Duodenal mucosa (tissue), 2 donors: ENCODE measurements at regions not wholly inside any gene's neighbourhood (a gene's known extent, or its start where the extent isn't known, plus 50 kb on each side); places are given as distances from the start of the nearest gene placed in this dataset.

Experiments used
- H3K27ac ChIP-seq: one replicate; pipeline ENCODE4 v1.7.0; 2013; ENCODE audit warnings: low read depth, low read length
- H3K27me3 ChIP-seq, 2 donors: one replicate each; pipeline ENCODE4 v1.7.0; 2013; ENCODE audit warnings: low read length in 2 of 2, control low read depth in 1 of 2; ENCODE audit not compliant: insufficient read depth in 2 of 2, control insufficient read depth in 1 of 2
- H3K36me3 ChIP-seq, 2 donors: one replicate each; pipeline ENCODE4 v1.7.0; 2013; ENCODE audit warnings: low read length in 2 of 2, control low read depth in 1 of 2; ENCODE audit not compliant: insufficient read depth in 2 of 2, control insufficient read depth in 1 of 2
- H3K4me1 ChIP-seq, 2 donors: one replicate each; pipeline ENCODE4 v1.7.0; 2013; ENCODE audit warnings: low read length in 2 of 2, control low read depth in 1 of 2; ENCODE audit not compliant: insufficient read depth in 2 of 2, control insufficient read depth in 1 of 2
- H3K4me3 ChIP-seq, 2 donors: one replicate each; pipeline ENCODE4 v1.7.0; 2013; ENCODE audit warnings: low read length in 2 of 2, low read depth in 1 of 2
- H3K9ac ChIP-seq, 2 donors: one replicate each; pipeline ENCODE4 v1.7.0; 2013; ENCODE audit warnings: low read length in 2 of 2, low read depth in 1 of 2
- H3K9me3 ChIP-seq, 2 donors: one replicate each; pipeline ENCODE4 v1.7.0; 2013; ENCODE audit warnings: low read length in 2 of 2, control low read depth in 1 of 2; ENCODE audit not compliant: control insufficient read depth in 1 of 2

DNA sequence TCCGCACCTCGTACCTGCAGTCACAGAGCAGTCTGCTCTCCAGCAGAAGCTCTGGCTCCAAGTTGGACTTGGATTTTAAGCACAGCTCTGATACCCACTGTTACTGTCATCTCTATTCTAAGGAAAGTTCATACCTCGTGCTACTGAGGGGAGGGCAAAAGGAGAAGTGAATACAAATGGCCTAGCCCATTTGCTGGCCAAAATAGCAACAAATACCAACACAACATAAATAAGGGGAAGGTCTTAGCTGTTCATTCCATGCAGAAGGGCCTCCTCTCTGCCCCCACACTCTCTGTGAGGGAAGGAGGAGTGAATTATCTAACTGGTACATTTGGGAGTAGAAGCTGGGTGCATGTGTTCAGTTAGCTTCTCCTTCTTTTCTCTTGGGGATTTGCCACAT, 739.4 kb upstream of the RAB6C start:
- Histone ChIP-seq H3K4me1 (no peaks in the 10 kb centered on the region), H3K27ac (no peak overlapping the region), H3K36me3 (no peaks in the 10 kb centered on the region), H3K9me3 (no peaks in the 10 kb centered on the region), H3K27me3 (no peaks in the 10 kb centered on the region), H3K4me3 (no peak overlapping the region), H3K9ac (no peak overlapping the region)

DNA sequence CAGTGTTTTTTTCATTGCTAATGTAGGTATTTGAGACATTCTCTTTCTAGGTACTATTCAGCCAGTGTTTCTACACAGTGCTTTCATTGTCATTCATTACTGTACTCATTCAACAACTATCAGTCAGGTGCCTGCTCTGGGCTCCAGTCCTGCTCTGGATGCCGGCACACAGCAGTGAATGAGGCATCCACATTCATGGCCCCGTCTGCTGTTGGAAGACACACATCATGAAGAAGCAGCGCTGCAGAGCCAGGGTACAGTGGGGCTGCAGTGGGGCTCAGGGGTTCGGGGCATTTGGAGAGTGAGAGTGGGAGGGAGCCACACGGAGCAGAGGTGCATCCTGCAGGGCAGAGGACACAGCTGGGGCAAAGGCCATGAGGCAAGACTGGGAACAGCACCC, 737.2 kb upstream of the RAB6C start:
- no peaks in the 10 kb centered on the region for H3K27me3 ChIP-seq
- no peak overlapping the region for H3K27ac ChIP-seq
- H3K4me3 ChIP-seq, result no peak overlapping the region
- no peak overlapping the region for H3K9ac ChIP-seq
- no peaks in the 10 kb centered on the region for H3K4me1 ChIP-seq
- H3K9me3 ChIP-seq, result no peaks in the 10 kb centered on the region
- H3K36me3 ChIP-seq, result no peaks in the 10 kb centered on the region

DNA sequence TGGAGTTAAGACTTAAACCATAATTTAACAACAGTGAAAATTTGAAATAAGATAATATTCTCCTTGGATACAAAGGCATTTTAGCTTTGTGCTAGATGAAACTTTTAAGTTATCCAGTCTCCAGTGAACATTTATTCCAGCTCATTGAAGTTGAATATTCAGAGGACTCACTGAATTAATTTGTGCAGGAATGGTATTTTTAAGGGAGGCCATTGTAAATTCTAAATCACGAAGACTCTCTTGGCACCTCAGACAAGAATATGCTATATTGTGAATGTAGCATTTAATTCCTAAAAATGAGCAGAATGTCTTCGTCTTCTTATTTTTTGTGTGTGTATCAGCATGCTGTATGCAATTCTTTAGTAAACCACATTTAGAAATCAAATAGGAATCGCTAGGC, 731.7 kb upstream of the RAB6C start:
- no peaks in the 10 kb centered on the region for H3K36me3 ChIP-seq
- no peaks in the 10 kb centered on the region for H3K4me1 ChIP-seq
- H3K9ac ChIP-seq, result no peak overlapping the region
- no peak overlapping the region for H3K4me3 ChIP-seq
- no peak overlapping the region for H3K27ac ChIP-seq
- H3K9me3 ChIP-seq, result no peaks in the 10 kb centered on the region
- H3K27me3 ChIP-seq, result no peaks in the 10 kb centered on the region

DNA sequence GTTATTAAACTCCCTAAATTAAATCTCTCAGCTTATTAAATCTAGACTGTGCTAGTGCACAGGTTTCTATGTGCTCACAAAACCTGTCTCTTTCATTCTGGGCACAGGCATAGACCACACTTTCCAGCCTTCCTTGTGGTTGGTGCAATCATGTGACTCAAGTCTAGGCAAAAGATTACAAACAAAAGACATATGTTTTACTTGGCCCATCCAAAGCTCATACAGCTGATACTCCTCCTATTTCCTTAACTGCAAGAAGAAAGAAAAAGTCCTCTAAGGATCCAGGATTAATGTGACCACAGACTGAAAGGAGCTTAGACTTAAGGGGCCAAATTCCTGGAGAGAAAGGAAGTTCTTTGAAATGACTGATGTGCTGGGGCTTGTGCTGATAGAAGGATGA, 731.3 kb upstream of the RAB6C start:
- no peak overlapping the region for H3K4me3 ChIP-seq
- no peaks in the 10 kb centered on the region for H3K27me3 ChIP-seq
- no peaks in the 10 kb centered on the region for H3K36me3 ChIP-seq
- H3K27ac ChIP-seq, result no peak overlapping the region
- H3K4me1 ChIP-seq, result no peaks in the 10 kb centered on the region
- no peak overlapping the region for H3K9ac ChIP-seq
- H3K9me3 ChIP-seq, result no peaks in the 10 kb centered on the region

DNA sequence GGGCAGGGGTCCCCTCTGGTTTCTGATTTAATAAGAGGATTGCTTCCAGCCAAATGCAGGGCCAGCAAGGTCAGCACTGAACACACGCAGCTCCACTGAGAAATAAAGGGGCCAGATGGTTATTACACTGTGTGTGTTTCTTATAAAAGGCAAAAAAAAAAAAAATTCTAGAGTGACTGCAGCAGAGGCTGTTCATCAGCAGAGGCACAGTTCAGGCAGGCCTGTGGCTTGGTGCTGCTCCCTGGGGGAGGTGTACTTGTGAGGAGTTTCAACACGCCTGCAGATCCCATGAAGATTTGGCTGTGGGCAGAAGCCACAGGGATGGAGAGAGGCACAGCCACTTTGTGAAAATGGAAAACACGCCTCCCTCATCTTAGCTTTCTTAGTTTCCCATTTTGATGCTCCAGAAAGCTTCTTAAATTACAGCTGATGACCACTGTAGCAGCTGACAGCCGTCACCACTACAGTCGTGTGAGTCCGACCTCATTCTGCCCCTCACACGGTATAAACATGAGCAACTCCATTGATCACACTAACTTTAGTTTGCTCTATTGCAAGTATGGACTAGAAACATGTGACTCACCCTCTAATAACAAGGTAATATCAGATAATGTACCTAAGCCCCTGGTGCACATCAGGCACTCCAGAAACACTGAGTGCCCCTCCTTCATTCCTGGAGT, 726.5 kb upstream of the RAB6C start:
- H3K27ac ChIP-seq, result no peak overlapping the region
- no peaks in the 10 kb centered on the region for H3K36me3 ChIP-seq
- no peaks in the 10 kb centered on the region for H3K9me3 ChIP-seq
- H3K4me3 ChIP-seq, result no peak overlapping the region
- no peaks in the 10 kb centered on the region for H3K4me1 ChIP-seq
- no peaks in the 10 kb centered on the region for H3K27me3 ChIP-seq
- no peak overlapping the region for H3K9ac ChIP-seq

DNA sequence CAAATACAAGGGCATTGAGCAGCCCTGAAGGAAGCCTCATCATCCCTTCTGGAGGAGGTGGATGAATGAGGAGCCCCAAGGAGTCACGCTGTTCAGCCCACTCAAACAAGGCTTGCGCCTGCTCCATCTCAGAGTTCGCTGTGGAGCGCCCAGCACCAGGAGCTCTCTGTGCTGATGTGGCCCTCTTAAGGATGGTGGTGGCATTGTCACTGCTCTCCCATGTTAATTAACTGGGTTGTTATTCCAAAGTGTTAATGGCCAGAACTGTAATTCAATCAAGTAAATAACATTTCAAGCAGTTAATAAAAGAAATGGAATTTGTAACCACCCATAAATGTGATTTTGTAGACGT, 726.0 kb upstream of the RAB6C start:
- H3K4me1 ChIP-seq, result no peaks in the 10 kb centered on the region
- no peak overlapping the region for H3K4me3 ChIP-seq
- no peak overlapping the region for H3K27ac ChIP-seq
- no peak overlapping the region for H3K9ac ChIP-seq
- H3K9me3 ChIP-seq, result no peaks in the 10 kb centered on the region
- no peaks in the 10 kb centered on the region for H3K27me3 ChIP-seq
- no peaks in the 10 kb centered on the region for H3K36me3 ChIP-seq

DNA sequence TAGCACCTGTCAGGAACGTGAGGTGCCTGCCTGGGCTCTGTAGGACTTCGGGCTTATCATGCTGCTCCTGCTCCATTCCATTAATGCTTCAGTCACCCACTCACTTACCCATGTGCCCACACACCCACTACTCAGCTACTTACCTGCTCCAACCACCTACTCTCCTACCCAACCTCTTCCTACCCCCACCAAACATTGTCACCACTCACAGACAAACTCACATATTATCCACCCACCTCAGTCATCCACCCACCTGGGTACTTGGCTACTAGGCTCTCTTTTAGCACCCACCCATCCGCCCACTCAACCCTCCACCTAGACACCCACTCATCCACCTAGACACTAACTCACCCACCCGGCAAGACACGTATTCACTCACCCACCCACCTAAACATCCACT, 724.7 kb upstream of the RAB6C start:
- no peak overlapping the region for H3K27ac ChIP-seq
- H3K36me3 ChIP-seq, result no peaks in the 10 kb centered on the region
- no peaks in the 10 kb centered on the region for H3K9me3 ChIP-seq
- H3K4me1 ChIP-seq, result no peaks in the 10 kb centered on the region
- no peak overlapping the region for H3K9ac ChIP-seq
- H3K27me3 ChIP-seq, result no peaks in the 10 kb centered on the region
- no peak overlapping the region for H3K4me3 ChIP-seq

DNA sequence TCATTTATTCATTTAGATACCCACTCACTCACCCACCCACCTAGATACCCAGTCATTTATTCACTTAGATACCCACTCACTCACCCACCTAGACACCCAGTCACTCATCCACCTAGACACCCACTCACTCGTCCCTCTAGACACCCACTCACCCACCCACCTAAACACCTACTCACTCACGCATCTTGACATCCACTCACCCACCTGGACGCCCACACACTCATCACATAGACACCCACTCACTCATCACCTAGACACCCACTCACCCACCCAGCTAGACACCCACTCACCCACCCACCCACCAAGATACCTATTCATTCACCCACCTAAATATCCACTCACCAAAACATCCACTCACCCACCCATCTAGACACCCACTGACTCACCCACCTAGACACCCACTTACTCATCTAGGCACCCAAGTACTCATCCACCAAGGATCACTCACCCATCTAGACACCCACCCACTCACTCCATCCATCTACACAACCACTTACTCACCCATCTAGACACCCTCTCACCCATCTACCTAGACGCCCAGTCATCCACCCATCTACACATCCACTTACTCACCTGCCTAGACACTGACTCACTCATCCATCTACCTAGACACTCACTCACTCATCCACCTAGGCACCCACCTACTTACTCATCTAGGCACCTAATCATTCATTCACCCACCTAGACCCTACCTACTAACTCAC, 723.7 kb upstream of the RAB6C start:
- Histone ChIP-seq H3K9me3 (no peaks in the 10 kb centered on the region), H3K4me1 (no peaks in the 10 kb centered on the region), H3K9ac (no peak overlapping the region), H3K27me3 (no peaks in the 10 kb centered on the region), H3K27ac (no peak overlapping the region), H3K4me3 (no peak overlapping the region), H3K36me3 (no peaks in the 10 kb centered on the region)

DNA sequence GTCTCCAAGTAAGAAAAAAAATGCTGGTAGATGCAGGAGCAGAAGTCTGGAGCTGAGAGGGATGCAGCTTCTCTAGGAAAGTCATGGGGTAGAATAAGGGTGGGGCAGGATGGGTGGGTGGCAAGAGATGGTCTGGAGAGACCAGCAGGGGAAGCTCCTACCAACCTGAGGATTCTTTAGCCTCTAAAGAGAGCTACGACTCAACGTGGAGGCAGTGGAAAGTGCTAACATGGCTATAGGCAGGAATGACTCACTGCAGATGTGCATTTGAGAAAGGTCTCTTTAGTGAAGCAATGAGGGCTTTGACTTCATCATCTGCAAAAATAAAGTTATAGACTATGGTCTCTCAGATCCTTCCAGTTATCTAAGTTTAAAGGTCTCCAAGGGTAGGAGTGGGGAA, 722.8 kb upstream of the RAB6C start:
- Histone ChIP-seq H3K27ac (no peak overlapping the region), H3K4me3 (no peak overlapping the region), H3K9ac (no peak overlapping the region), H3K9me3 (no peaks in the 10 kb centered on the region), H3K36me3 (no peaks in the 10 kb centered on the region), H3K27me3 (no peaks in the 10 kb centered on the region), H3K4me1 (no peaks in the 10 kb centered on the region)

DNA sequence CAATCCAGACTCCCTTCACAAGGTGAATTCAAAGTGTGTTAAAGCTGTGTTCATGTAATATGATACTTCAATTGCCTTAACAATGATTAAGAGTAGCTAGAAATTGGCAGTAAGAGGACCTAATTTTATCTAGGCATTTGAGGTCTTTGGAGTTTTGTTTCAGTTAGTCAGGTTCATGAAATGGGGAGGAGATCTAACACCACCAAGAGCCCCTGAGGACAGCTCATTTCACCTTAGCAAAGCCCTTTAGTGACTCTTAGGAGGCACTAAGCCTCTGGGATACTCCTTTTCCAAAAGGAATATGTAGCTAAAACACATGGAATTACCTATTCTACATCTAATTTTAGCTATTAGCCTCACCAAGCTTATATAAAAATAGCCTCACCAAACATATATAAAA, 716.5 kb upstream of the RAB6C start:
- no peaks in the 10 kb centered on the region for H3K4me1 ChIP-seq
- H3K36me3 ChIP-seq, result no peaks in the 10 kb centered on the region
- H3K27ac ChIP-seq, result no peak overlapping the region
- no peak overlapping the region for H3K4me3 ChIP-seq
- no peak overlapping the region for H3K9ac ChIP-seq
- H3K9me3 ChIP-seq, result no peaks in the 10 kb centered on the region
- H3K27me3 ChIP-seq, result no peaks in the 10 kb centered on the region
